DOHH2 (cell line): ENCODE measurements at regions not wholly inside any gene's neighbourhood (a gene's known extent, or its start where the extent isn't known, plus 50 kb on each side); places are given as distances from the start of the nearest gene placed in this dataset.

Source experiments
- H3F3A ChIP-seq: fragments of 200-600 bp; sonication (generic), shearing (Covaris generic); 2 replicates; pipeline ENCODE4 v1.6.0; 2016; ENCODE audit warnings: antibody characterized with exemption, mild to moderate bottlenecking; ENCODE audit not compliant: control insufficient read depth, insufficient read depth
- H3K27ac ChIP-seq: fragments of 200-600 bp; sonication (generic); 2 replicates; pipeline ENCODE4 v1.5.1; 2014; ENCODE audit warnings: low read depth, mild to moderate bottlenecking, low read length, moderate library complexity
- H3K27me3 ChIP-seq: fragments of 200-600 bp; sonication (generic); 2 replicates; pipeline ENCODE4 v1.6.1; 2014; ENCODE audit warnings: mild to moderate bottlenecking, low read length, mixed read lengths; ENCODE audit not compliant: control insufficient read depth
- H3K36me3 ChIP-seq: fragments of 200-600 bp; sonication (generic); 2 replicates; pipeline ENCODE4 v1.6.1; 2014; ENCODE audit warnings: mild to moderate bottlenecking, low read length, moderate library complexity, mixed read lengths; ENCODE audit not compliant: control insufficient read depth
- H3K4me1 ChIP-seq: fragments of 200-600 bp; sonication (generic); 2 replicates; pipeline ENCODE4 v1.6.1; 2014; ENCODE audit warnings: mild to moderate bottlenecking, low read length, mixed read lengths; ENCODE audit not compliant: control insufficient read depth
- H3K4me2 ChIP-seq: fragments of 200-600 bp; sonication (generic); 2 replicates; pipeline ENCODE4 v1.6.0; 2014; ENCODE audit warnings: mild to moderate bottlenecking, low read length, moderate library complexity
- H3K4me3 ChIP-seq: fragments of 200-600 bp; sonication (generic); 2 replicates; pipeline ENCODE4 v1.5.1; 2014; ENCODE audit warnings: mild to moderate bottlenecking, low read length, mixed read lengths
- H3K79me2 ChIP-seq: fragments of 200-600 bp; sonication (generic); 2 replicates; pipeline ENCODE4 v1.6.1; 2014; ENCODE audit warnings: mild to moderate bottlenecking, low read length, mixed read lengths; ENCODE audit not compliant: control insufficient read depth
- H3K9me2 ChIP-seq: fragments of 200-600 bp; sonication (generic); replicated peaks from 2 replicates; pipeline ENCODE4 v1.6.1; 2014; ENCODE audit warnings: mild to moderate bottlenecking, low read length, mixed read lengths; ENCODE audit not compliant: control insufficient read depth
- H3K9me3 ChIP-seq: fragments of 200-600 bp; sonication (generic); 2 replicates; pipeline ENCODE4 v1.6.1; 2014; ENCODE audit warnings: antibody characterized with exemption, low read length, mixed read lengths; ENCODE audit not compliant: control insufficient read depth, insufficient read depth
- H4K20me1 ChIP-seq: fragments of 200-600 bp; sonication (generic); 2 replicates; pipeline ENCODE4 v1.6.0; 2014; ENCODE audit warnings: low read depth, mild to moderate bottlenecking, antibody characterized with exemption, low read length, moderate library complexity; ENCODE audit not compliant: control insufficient read depth, insufficient read depth
- CTCF ChIP-seq: fragments of 200-600 bp; sonication (generic); IDR thresholded peaks from one replicate; pipeline ENCODE4 v1.5.1; 2014; ENCODE audit warnings: antibody characterized with exemption, mild to moderate bottlenecking, low read depth, low read length; ENCODE audit not compliant: poor library complexity, severe bottlenecking
- EZH2phosphoT487 ChIP-seq: fragments of 200-600 bp; sonication (generic); IDR thresholded peaks from 2 replicates; pipeline ENCODE4 v1.6.1; 2017; ENCODE audit warnings: borderline replicate concordance, mild to moderate bottlenecking, antibody characterized with exemption, low read length, moderate library complexity, mixed read lengths

GRCh38 chr14:38330275-38330674 lies 74.4 kb upstream of the CLEC14A start:
- H4K20me1 ChIP-seq = no peaks in the 10 kb centered on the region
- H3K4me2 ChIP-seq = no peak overlapping the region
- no peaks in the 10 kb centered on the region for H3K27me3 ChIP-seq
- no peaks in the 10 kb centered on the region for H3K4me1 ChIP-seq
- H3F3A ChIP-seq = no peaks in the 10 kb centered on the region
- no peaks in the 10 kb centered on the region for H3K36me3 ChIP-seq
- no peaks in the 10 kb centered on the region for H3K9me3 ChIP-seq
- H3K79me2 ChIP-seq = no peaks in the 10 kb centered on the region
- no peak overlapping the region for H3K27ac ChIP-seq
- no peak overlapping the region for H3K4me3 ChIP-seq
- H3K9me2 ChIP-seq = no peaks in the 10 kb centered on the region
- TF ChIP-seq CTCF = no peak
- no peak for TF ChIP-seq EZH2phosphoT487

DNA sequence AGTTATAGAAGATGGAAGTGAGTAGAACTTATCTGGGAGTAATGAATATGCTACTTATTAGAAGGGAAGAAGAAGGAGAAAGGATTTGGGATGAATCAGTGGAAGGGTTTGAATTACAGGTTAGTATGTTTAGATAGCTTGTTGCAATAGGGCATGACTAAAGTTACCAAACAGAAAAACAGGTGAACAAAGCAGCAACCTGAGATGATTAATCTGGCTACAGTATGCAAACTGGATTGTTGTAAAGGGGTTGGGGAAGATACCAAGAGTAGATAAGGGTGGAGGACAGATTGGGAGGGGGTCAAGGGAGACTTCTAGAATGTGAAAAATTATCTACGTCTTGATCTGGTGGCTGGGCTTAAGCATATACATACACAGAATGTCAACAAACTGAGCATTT lies 73.4 kb upstream of the CLEC14A start:
- no peaks in the 10 kb centered on the region for H3K4me1 ChIP-seq
- no peaks in the 10 kb centered on the region for H3F3A ChIP-seq
- H3K4me3 ChIP-seq = no peak overlapping the region
- H3K4me2 ChIP-seq = no peak overlapping the region
- no peaks in the 10 kb centered on the region for H3K9me3 ChIP-seq
- no peaks in the 10 kb centered on the region for H4K20me1 ChIP-seq
- TF ChIP-seq EZH2phosphoT487 = no peak
- TF ChIP-seq CTCF = no peak
- H3K27ac ChIP-seq = no peak overlapping the region
- no peaks in the 10 kb centered on the region for H3K9me2 ChIP-seq
- H3K79me2 ChIP-seq = no peaks in the 10 kb centered on the region
- H3K27me3 ChIP-seq = no peaks in the 10 kb centered on the region
- no peaks in the 10 kb centered on the region for H3K36me3 ChIP-seq

DNA sequence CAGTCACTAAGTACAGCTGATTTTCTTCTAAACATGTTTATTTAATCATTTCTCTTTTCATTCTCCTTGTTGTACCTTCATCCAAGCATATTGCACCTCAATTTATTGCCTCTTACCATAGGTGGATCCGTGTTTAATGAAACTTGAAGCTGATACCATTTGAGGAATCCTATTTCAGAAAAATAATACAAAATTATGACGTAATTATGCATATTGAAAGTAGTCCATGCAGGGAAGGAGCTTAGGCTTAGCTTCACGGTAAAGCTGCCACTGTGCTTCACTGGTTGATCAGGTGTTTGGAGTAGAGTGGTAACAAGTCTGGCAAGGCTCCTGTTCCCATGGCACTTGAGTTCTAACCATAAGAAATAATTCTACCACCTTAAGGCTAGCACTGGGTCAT lies 61.0 kb upstream of the CLEC14A start:
- H3K4me1 ChIP-seq = no peaks in the 10 kb centered on the region
- H3K79me2 ChIP-seq = no peaks in the 10 kb centered on the region
- H4K20me1 ChIP-seq = no peaks in the 10 kb centered on the region
- H3K9me2 ChIP-seq = no peaks in the 10 kb centered on the region; the same call in 1 of the 2 replicates
- H3K36me3 ChIP-seq = no peaks in the 10 kb centered on the region
- no peaks in the 10 kb centered on the region for H3K27me3 ChIP-seq
- H3K4me2 ChIP-seq = no peak overlapping the region
- H3F3A ChIP-seq = no peaks in the 10 kb centered on the region
- H3K9me3 ChIP-seq = peaks cover 4% of the 10 kb centered on the region; the same call in 1 of the 2 replicates
- no peak for TF ChIP-seq CTCF
- no peak for TF ChIP-seq EZH2phosphoT487
- no peak overlapping the region for H3K4me3 ChIP-seq
- no peak overlapping the region for H3K27ac ChIP-seq

DNA sequence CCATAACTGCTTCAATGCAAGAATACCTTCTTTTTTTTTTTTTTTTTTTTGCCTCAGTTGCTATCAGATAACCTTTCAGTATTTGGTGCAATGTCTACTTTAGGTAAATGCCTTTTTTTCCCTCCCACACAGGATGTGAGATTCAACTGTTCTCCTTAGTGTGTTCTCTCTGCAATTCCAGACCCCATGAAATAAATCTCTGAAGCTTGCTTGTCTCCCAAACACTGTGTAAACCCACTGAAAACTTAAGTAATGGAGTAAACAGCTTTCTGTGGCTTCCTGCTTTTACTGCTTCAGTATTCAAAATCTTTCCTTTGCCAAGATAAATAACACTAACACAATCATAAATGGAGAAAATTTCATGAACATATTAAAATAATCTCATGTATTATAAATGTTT lies 55.8 kb upstream of the CLEC14A start:
- H3K9me2 ChIP-seq = no peaks in the 10 kb centered on the region
- H3F3A ChIP-seq = no peaks in the 10 kb centered on the region
- no peaks in the 10 kb centered on the region for H3K27me3 ChIP-seq
- H3K4me2 ChIP-seq = no peak overlapping the region
- H3K36me3 ChIP-seq = no peaks in the 10 kb centered on the region
- no peaks in the 10 kb centered on the region for H3K79me2 ChIP-seq
- no peaks in the 10 kb centered on the region for H3K9me3 ChIP-seq
- H3K4me1 ChIP-seq = no peaks in the 10 kb centered on the region
- H4K20me1 ChIP-seq = no peaks in the 10 kb centered on the region; the same call in 1 of the 2 replicates
- H3K4me3 ChIP-seq = no peak overlapping the region
- no peak overlapping the region for H3K27ac ChIP-seq
- TF ChIP-seq CTCF = no peak
- TF ChIP-seq EZH2phosphoT487 = no peak
